ENCODE measurements at regions not wholly inside any gene's neighbourhood (a gene's known extent, or its start where the extent isn't known, plus 50 kb on each side); places are given as distances from the start of the nearest gene placed in this dataset.

DNA sequence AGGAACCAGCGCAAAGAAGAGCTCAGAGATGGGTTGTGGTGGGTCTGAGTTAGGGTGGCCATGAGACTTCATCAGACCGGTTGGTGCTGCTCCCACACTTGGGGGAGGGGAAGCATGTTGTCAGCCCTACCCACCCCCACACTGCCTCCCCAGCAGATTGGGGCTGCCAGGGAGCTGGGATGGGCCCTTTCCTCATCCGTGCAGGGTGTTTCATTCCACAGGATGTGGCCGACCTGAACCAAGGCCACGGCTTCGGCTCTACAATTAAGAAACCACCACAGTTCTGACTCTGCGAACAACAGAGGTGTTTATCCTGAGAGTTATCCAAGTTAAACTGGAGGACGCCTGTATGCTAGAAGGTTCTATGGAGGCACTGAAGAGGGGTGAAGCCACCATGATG is 171.2 kb downstream of the ETS2 start:
- Histone ChIP-seq H3K27ac (no peak overlapping the region), H3K27me3 (no peaks in the 10 kb centered on the region), H3K9me3 (no peaks in the 10 kb centered on the region), H3K4me3 (no peak overlapping the region), H3K36me3 (no peaks in the 10 kb centered on the region), H3K4me1 (no peaks in the 10 kb centered on the region)
- no peak for DNase-seq (ENCODE audit: low spot score in 2 of 2)
- intact Hi-C loops (cut with DNase I) = no loop called here
- TF ChIP-seq, protein P1, sequence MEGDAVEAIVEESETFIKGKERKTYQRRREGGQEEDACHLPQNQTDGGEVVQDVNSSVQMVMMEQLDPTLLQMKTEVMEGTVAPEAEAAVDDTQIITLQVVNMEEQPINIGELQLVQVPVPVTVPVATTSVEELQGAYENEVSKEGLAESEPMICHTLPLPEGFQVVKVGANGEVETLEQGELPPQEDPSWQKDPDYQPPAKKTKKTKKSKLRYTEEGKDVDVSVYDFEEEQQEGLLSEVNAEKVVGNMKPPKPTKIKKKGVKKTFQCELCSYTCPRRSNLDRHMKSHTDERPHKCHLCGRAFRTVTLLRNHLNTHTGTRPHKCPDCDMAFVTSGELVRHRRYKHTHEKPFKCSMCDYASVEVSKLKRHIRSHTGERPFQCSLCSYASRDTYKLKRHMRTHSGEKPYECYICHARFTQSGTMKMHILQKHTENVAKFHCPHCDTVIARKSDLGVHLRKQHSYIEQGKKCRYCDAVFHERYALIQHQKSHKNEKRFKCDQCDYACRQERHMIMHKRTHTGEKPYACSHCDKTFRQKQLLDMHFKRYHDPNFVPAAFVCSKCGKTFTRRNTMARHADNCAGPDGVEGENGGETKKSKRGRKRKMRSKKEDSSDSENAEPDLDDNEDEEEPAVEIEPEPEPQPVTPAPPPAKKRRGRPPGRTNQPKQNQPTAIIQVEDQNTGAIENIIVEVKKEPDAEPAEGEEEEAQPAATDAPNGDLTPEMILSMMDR (IDR thresholded peaks at IDR 0.05) = no peak

DNA sequence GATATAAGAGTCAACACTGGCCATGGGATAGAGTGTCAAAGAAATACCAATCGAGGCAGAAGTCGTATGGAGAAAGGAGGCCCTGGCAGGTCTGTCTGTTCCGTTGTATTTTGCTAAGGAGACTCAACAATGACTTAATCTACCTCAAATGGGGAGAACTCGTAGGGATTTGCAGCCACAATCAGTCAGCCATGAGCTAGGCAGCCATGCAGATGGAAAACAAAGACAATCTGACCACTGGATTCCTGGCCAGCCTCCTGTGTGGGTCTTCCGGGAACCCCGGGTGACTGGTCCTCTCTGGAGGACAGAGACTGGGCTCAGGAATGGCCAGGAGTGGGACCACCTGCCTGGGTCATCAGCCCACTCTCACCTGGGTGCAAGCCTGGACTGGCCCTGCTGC is 167.8 kb downstream of the ETS2 start:
- H3K36me3 ChIP-seq = no peaks in the 10 kb centered on the region
- intact Hi-C loops (cut with DNase I) = no loop called here
- H3K27ac ChIP-seq = no peak overlapping the region

DNA sequence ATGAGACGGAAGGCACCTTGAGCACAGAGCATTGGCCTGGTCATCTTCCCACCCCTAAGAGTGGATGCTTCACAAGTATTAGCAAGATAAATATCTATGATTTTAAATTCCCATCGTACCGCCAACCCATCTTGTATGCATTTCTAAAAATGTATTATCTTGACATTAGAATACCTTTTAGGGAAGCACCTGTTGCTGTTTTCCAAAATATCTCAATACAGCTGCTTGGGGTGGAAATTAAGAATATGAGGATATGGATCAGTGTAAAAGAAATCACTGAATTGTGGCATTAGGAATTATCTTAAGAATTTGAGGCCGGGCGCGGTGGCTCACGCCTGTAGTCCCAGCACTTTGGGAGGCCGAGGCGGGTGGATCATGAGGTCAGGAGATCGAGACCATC is 166.3 kb downstream of the ETS2 start:
- TF ChIP-seq, protein P1 (IDR thresholded peaks at IDR 0.05) = no peak
- DNase-seq (ENCODE audit: low spot score in 2 of 2) = no peak
- no peak overlapping the region for H3K4me3 ChIP-seq
- intact Hi-C loops (cut with DNase I) = no loop called here
- no peaks in the 10 kb centered on the region for H3K27me3 ChIP-seq
- H3K9me3 ChIP-seq = no peaks in the 10 kb centered on the region
- H3K4me1 ChIP-seq = no peaks in the 10 kb centered on the region
- H3K36me3 ChIP-seq = no peaks in the 10 kb centered on the region
- no peak overlapping the region for H3K27ac ChIP-seq

More for the DNA sequence above, 167.8 kb downstream of the ETS2 start:
- Histone ChIP-seq H3K27me3 (no peaks in the 10 kb centered on the region), H3K4me3 (no peak overlapping the region), H3K4me1 (no peaks in the 10 kb centered on the region), H3K9me3 (no peaks in the 10 kb centered on the region)
- TF ChIP-seq, protein P1 (IDR thresholded peaks at IDR 0.05) = no peak
- DNase-seq (ENCODE audit: low spot score in 2 of 2) = no peak

DNA sequence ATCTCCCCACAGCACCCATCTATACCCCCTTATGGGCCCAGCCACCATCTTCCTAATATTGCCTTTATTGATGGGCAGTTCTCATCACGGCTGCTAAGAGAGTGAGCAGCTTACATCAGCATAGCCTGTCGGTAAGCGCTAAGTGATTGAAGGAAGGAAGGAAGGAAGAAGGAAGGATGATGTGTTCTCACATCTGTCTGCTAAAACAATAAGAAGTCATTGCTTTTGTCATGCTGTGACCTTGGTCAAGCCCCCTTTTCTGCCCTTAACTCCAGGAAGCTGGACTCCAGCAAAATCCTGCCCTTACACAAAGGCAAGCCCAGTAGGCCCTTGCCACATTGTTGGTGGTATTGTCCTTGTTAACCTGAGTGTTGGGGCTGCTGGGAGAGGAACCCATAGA is 165.0 kb downstream of the ETS2 start:
- Histone ChIP-seq H3K4me1 (no peaks in the 10 kb centered on the region), H3K36me3 (no peaks in the 10 kb centered on the region), H3K27me3 (no peaks in the 10 kb centered on the region), H3K4me3 (no peak overlapping the region), H3K27ac (no peak overlapping the region), H3K9me3 (no peaks in the 10 kb centered on the region)
- intact Hi-C loops (cut with DNase I) = no loop called here
- TF ChIP-seq, protein P1 (IDR thresholded peaks at IDR 0.05) = no peak
- DNase-seq (ENCODE audit: low spot score in 2 of 2) = no peak

GRCh38 chr21:38968887-38969543 is 163.3 kb downstream of the ETS2 start:
- no peak for DNase-seq (ENCODE audit: low spot score in 2 of 2)
- H3K4me3 ChIP-seq = no peak overlapping the region
- H3K27me3 ChIP-seq = no peaks in the 10 kb centered on the region
- H3K36me3 ChIP-seq = no peaks in the 10 kb centered on the region
- intact Hi-C loops (cut with DNase I) = no loop called here
- no peak overlapping the region for H3K27ac ChIP-seq
- TF ChIP-seq, protein P1 (IDR thresholded peaks at IDR 0.05) = no peak
- peaks cover 0 to 5% of the 10 kb centered on the region in 2 donors for H3K4me1 ChIP-seq
- no peaks in the 10 kb centered on the region for H3K9me3 ChIP-seq
